Tibial artery (tissue), 4 donors: ENCODE measurements at regions not wholly inside any gene's neighbourhood (a gene's known extent, or its start where the extent isn't known, plus 50 kb on each side); places are given as distances from the start of the nearest gene placed in this dataset.
"Not testable (repeated sequence)": the region's sequence is repeated elsewhere in the genome, so short reads cannot be mapped to it uniquely, and the experiment has no call there.

Source experiments
- DNase-seq, 2 donors: peaks; one replicate each; pipeline ENCODE4 v3.0.0-alpha.2; 2019
- H3K27ac ChIP-seq, 2 donors: fragments of 200-600 bp; sonication (generic) in 1 of 2; 1 replicate in 1 of 2; 2 replicates in 1 of 2; pipeline ENCODE4 v1.5.1; 2018 to 2019; ENCODE audit warnings: mild to moderate bottlenecking in 1 of 2
- H3K27me3 ChIP-seq, 2 donors: fragments of 200-600 bp; sonication (generic) in 1 of 2; one replicate each; pipeline versions ENCODE4 v1.5.1 to v1.6.0; 2016 to 2019
- H3K36me3 ChIP-seq, 3 donors: fragments of 200-600 bp; sonication (generic) in 2 of 3; one replicate each; pipeline ENCODE4 v1.5.1; 2016 to 2019; ENCODE audit warnings: mild to moderate bottlenecking in 2 of 3
- H3K4me1 ChIP-seq, 4 donors: fragments of 200-600 bp; sonication (generic) in 2 of 4; 1 replicate in 3 of 4; 2 replicates in 1 of 4; pipeline ENCODE4 v1.5.1; 2016 to 2019
- H3K4me3 ChIP-seq, 2 donors: fragments of 200-600 bp; sonication (generic) in 1 of 2; 1 replicate in 1 of 2; 2 replicates in 1 of 2; pipeline ENCODE4 v1.5.1; 2018 to 2019; ENCODE audit warnings: mild to moderate bottlenecking in 2 of 2
- H3K9me3 ChIP-seq, 3 donors: fragments of 200-600 bp; sonication (generic) in 1 of 3; one replicate each; pipeline ENCODE4 v1.5.1; 2016 to 2019
- intact Hi-C: fragments of 100-400 bp; cut with DNase I; formaldehyde crosslinking; loops from one replicate; pipeline ENCODE4 v1.15.0; 2023; ENCODE audit warnings: low total_unique reads
- TF ChIP-seq, protein P1 (sequence below), 2 experiments: fragments of 200-600 bp in 1 of 2; fragments of 450-650 bp in 1 of 2; IDR thresholded peaks; one replicate each; pipeline ENCODE4 v1.5.1; 2017 to 2019; ENCODE audit warnings: antibody characterized with exemption in 2 of 2, mild to moderate bottlenecking in 1 of 2, moderate library complexity in 1 of 2

DNA sequence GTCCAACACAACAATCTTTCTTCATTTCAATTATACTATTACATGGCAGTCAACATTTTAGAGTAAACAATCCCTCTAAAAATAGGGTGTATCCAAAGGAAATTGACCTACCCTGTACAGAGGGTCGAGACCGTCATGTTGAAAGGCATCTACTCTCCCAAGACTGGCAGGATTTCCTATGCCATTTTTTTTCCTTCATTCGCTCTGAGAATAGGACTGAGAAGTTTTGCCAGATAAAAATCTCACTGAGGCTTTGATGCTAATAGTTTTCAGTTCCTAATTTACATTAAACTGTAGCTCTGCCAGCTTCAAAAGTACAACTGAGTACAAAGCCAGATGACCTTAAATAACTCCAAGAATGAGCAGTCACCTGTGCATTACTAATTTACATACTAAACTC lies 84.5 kb upstream of the SEMA3C start:
- H3K36me3 ChIP-seq, result no peaks in the 10 kb centered on the region
- TF ChIP-seq, protein P1, sequence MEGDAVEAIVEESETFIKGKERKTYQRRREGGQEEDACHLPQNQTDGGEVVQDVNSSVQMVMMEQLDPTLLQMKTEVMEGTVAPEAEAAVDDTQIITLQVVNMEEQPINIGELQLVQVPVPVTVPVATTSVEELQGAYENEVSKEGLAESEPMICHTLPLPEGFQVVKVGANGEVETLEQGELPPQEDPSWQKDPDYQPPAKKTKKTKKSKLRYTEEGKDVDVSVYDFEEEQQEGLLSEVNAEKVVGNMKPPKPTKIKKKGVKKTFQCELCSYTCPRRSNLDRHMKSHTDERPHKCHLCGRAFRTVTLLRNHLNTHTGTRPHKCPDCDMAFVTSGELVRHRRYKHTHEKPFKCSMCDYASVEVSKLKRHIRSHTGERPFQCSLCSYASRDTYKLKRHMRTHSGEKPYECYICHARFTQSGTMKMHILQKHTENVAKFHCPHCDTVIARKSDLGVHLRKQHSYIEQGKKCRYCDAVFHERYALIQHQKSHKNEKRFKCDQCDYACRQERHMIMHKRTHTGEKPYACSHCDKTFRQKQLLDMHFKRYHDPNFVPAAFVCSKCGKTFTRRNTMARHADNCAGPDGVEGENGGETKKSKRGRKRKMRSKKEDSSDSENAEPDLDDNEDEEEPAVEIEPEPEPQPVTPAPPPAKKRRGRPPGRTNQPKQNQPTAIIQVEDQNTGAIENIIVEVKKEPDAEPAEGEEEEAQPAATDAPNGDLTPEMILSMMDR (IDR thresholded peaks at IDR 0.05), result no peak

DNA sequence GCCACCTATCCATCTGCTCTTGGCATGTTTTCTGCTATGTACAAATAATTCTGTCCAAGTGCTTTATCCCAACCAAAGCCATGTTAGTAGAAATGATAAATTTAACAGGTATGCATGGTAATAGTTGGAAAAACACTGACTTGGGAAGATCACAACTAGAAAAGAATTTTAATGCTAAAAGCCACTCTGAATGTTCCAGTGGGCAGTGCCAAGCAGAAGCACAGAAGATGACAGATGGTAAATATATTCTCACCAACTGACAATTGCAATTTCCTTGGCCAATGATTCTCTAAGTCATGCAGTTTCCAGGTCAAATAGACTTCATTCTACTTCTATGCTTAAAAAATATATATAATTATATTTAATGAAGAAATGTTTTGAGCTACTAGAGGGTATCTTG lies 83.6 kb upstream of the SEMA3C start:
- no peaks in the 10 kb centered on the region for H3K9me3 ChIP-seq
- no peaks in the 10 kb centered on the region for H3K4me1 ChIP-seq
- H3K27me3 ChIP-seq, result no peaks in the 10 kb centered on the region
- no peak overlapping the region for H3K27ac ChIP-seq
- no peak for DNase-seq
- intact Hi-C loops, result no loop called here
- TF ChIP-seq, protein P1 (IDR thresholded peaks at IDR 0.05), result no peak
- no peak overlapping the region for H3K4me3 ChIP-seq
- no peaks in the 10 kb centered on the region for H3K36me3 ChIP-seq

More for the DNA sequence above, 84.5 kb upstream of the SEMA3C start:
- DNase-seq, result no peak
- Histone ChIP-seq H3K4me3 (no peak overlapping the region), H3K27me3 (no peaks in the 10 kb centered on the region), H3K9me3 (no peaks in the 10 kb centered on the region), H3K27ac (no peak overlapping the region), H3K4me1 (no peaks in the 10 kb centered on the region)
- intact Hi-C loops, result no loop called here

DNA sequence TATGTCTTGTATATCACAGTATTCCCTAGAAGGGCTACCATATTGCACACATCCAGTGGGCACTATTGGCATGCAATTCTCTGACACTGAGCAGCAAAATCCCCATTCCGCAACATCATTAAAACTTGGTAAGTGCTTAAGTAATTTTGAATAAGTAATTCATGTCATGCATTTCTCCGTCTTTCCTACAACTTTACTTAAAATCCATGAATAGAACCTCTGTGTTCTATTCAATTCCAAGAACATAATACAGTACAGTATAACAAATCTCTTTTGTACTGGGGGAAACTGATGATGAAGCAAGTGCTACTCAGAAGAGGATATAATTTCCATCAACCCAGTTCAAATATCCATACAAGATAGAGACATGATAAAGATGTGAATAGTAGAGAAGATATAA lies 80.9 kb upstream of the SEMA3C start:
- no peaks in the 10 kb centered on the region for H3K9me3 ChIP-seq

DNA sequence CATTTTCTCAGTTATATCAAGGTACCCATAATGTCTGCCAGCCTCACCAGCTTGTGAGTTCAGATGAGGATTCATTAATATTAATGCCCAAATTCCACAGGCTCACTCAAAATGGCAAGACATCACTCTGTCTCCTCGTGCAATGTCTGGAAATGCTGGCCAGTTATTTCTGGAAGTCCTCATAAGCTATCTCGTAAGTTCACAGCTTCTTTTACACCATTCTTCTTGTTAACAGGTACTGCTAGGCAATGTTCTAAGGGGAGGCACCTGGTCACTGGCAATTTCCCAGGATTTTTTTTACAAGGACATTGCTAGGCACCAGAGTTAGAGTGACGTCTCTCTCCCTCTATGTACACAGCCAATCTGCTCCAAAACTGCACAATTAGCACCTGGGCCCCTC lies 80.2 kb upstream of the SEMA3C start:
- intact Hi-C loops, result no loop called here
- TF ChIP-seq, protein P1 (IDR thresholded peaks at IDR 0.05), result no peak
- DNase-seq, result no peak

More for the DNA sequence above, 80.9 kb upstream of the SEMA3C start:
- DNase-seq, result no peak
- Histone ChIP-seq H3K27me3 (no peaks in the 10 kb centered on the region), H3K4me1 (no peaks in the 10 kb centered on the region), H3K36me3 (no peaks in the 10 kb centered on the region), H3K27ac (no peak overlapping the region), H3K4me3 (no peak overlapping the region)
- TF ChIP-seq, protein P1 (IDR thresholded peaks at IDR 0.05), result no peak
- intact Hi-C loops, result no loop called here

DNA sequence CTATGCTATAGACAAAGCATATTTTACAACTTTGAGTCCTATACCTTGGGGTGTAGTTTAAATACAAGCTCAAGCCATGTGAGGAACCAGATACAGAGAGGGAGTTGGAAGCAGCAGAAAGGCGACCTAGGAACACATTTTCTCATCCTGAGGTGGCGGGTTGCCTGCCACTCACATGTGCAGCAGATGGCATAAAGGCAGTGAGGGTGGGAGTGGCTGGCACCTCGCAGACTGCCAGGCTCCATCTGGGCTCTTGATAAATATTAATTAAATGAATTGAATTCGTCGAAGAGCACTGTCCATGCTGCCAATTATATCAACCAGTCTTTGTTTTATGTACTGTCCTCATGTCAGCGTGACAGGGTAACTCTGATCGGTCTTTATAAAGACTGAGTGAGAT lies 79.0 kb upstream of the SEMA3C start:
- Histone ChIP-seq H3K4me3 (no peak overlapping the region), H3K27ac (no peak overlapping the region), H3K9me3 (no peaks in the 10 kb centered on the region), H3K4me1 (no peaks in the 10 kb centered on the region), H3K27me3 (no peaks in the 10 kb centered on the region), H3K36me3 (no peaks in the 10 kb centered on the region)
- DNase-seq, result no peak
- intact Hi-C loops, result no loop called here
- TF ChIP-seq, protein P1 (IDR thresholded peaks at IDR 0.05), result no peak

More for the DNA sequence above, 80.2 kb upstream of the SEMA3C start:
- no peaks in the 10 kb centered on the region for H3K27me3 ChIP-seq
- no peaks in the 10 kb centered on the region for H3K36me3 ChIP-seq
- no peaks in the 10 kb centered on the region for H3K9me3 ChIP-seq
- no peaks in the 10 kb centered on the region for H3K4me1 ChIP-seq
- no peak overlapping the region for H3K4me3 ChIP-seq
- no peak overlapping the region for H3K27ac ChIP-seq

DNA sequence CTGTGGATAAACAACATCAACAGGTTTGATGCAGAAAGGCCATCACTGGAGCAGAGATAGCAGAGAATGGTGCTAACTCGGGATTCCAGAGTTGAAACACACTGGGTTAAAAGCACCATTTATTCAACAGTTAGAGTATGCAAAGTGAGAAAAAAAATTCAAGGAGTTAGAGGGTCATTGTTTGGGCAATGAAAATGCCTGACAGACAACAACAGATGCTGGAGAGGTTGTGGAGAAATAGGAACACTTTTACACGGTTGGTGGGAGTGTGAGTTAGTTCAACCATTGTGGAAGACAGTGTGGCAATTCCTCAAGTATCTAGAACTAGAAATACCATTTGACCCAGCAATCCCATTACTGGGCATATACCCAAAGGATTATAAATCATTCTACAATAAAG lies 77.4 kb upstream of the SEMA3C start:
- H3K27me3 ChIP-seq, H3K4me3 ChIP-seq, H3K4me1 ChIP-seq, DNase-seq, H3K36me3 ChIP-seq, H3K27ac ChIP-seq, intact Hi-C loops, H3K9me3 ChIP-seq: not testable (repeated sequence)
